Hippocampal formation (tissue), 2 donors: ENCODE measurements at regions not wholly inside any gene's neighbourhood (a gene's known extent, or its start where the extent isn't known, plus 50 kb on each side); places are given as distances from the start of the nearest gene placed in this dataset.
"Not testable (repeated sequence)": the region's sequence is repeated elsewhere in the genome, so short reads cannot be mapped to it uniquely, and the experiment has no call there.

ENCODE experiments used
- DNase-seq, 2 donors: peaks; one replicate each; lab custom pipeline; 2025; lab: John Stamatoyannopoulos, UW

DNA sequence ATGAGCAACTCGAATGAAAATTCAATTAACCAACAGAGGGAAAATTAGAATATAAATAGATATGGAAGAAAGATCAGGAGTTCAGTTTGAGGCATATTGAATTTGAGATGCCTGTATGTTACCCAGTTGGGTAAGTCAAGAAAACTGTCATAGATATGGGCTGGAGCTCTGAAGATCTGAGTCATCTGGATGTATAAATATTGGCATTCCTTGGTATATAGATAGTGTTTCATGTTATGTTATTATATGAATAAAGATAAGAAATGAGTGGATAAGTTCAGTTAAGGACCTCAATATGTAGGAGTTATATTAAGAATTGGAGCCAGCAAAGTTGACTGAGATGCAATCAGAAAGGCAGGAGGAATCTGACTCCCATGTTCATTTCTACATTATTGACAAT, 543.6 kb upstream of the SMIM31 start:
- no peak for DNase-seq

DNA sequence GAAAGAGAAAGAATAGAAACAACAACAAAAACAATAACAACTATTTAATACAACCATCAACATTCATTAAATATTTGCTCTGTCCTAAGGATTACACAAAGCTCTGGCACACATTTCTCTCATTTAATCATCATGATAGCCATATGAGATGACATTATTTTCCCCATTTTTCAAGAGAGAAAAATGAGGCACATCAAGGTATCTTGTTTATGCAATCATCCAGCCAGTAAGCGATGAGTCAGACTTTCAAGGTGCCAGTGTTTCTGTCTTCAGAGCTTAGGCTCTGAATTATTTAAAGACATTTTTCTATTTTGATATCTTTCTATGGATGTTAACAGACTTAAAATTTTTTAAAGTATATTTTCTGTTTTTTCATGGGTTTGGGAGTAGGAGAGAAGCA, 541.8 kb upstream of the SMIM31 start:
- no peak for DNase-seq

DNA sequence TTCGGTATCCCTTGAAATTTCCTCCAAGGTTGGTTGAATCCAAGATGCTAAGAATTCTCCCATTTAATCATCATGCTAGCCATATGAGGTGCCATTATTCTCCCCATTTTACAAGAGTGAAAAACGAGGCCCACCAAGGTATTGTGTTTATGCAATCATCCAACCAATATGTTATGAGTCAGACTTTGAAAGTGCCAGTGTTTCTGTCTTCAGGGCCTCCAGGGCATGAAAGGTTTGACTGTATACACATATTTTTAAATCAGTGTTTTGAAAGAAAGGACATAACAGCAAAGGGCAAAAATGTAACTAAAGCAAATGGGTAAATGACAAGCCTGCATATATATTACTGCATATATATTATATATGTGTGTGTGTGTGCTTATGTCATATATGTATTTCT, 541.2 kb upstream of the SMIM31 start:
- no peak for DNase-seq

DNA sequence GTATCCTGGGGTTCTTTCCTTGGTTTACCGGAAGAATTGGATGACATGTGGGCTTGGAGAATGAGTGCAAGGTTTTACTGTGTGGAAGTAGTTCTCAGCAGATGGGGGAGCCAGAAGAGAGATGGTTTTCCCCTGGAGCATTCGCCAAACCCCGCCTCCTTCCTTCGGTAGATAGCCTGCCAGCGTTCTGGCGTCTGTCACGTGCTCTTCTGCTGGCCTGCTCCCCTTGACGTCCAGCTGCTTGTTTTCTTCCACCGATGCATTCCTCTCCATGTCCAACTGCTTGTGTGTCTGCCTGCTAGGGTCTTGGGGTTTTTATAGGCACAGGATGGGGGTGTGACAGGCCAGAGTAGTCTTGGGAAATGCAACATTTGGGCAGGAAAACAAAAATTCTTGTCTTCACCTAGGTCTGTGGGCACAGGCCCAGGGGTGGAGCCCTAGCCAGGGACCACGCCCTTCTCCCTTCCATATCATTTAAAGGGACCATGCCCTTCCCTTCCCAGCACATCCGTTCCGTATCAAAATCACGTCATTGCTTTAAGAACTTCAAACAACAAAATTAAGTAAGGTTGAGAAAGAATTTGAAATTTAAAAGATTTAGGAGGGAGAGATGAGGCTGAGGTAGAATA, 538.7 kb upstream of the SMIM31 start:
- no peak for DNase-seq

DNA sequence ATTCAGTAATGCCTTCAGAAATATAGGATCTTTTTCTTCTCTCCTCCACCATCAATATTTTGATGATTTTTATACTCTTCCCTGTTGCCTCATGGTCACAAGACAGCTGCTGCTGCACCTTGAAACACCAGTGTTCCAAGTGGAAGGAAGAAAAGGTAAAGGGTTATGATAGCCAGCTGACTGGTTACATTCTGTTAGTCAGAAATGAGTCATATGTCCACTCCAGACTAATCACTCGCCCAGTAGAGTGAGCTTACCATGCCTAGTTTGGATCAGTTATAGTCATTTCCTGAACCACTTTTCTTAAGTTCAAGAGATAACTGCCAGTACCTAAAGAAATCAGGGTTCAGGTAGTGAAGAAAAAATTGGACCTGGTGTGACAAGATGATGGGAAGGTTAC, 532.3 kb upstream of the SMIM31 start:
- no peak for DNase-seq

DNA sequence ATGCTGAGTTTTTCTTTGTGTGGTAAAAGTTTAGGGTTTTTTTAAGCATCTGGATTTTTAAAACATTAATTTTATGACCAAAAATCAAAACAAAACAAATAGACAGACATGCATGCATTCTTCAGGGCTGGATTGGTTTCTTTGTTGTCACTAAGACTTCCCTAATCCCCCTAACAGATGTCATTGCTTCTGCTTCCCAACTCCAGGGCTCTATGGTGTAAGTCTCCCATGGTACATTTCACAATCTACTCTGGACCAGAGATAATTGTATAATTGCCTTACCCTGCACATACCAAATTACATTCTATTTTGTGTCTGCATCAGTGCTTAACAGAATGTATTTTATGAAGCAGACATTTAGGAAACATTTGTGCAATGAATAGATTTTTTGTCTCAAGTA, 529.1 kb upstream of the SMIM31 start:
- no peak for DNase-seq

DNA sequence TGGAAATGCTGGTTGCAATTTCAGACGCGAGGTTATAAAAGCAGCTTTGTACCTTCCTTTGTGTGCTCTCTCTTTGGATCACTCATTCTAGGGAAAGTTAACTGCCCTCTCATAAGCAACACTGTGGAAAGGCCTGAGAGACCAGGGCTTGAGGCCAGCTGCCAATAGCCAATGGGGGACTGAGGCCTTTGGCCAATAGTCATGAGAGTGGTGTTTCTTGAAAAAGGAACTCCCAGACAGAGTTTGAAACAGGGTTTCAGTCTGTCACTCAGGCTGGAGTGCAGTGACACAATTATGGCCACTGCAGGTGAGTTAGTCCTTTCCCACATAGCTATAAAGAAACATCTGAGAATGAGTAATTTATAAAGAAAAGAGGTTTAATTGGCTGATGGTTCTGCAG, 524.7 kb upstream of the SMIM31 start:
- DNase-seq = peak in 1 of 2 donors; percentile 2

DNA sequence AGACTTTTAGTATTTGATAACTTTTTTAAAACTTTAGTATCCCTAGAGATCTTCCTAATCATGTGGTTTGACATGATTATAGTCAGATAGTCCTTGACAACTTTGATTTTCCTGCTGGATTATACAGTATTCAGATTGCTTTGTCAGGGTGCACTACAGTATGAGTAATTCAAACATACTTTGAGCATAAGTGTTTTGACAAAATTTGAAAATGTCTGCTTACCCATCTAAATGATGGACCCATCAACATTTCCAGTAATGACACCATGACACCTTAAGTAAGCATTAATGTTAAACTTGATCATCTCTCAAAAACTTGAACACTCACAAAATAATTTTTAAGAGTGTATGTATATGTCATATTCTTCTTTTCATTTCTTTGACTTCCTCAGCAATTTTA, 514.5 kb upstream of the SMIM31 start:
- DNase-seq = no peak

DNA sequence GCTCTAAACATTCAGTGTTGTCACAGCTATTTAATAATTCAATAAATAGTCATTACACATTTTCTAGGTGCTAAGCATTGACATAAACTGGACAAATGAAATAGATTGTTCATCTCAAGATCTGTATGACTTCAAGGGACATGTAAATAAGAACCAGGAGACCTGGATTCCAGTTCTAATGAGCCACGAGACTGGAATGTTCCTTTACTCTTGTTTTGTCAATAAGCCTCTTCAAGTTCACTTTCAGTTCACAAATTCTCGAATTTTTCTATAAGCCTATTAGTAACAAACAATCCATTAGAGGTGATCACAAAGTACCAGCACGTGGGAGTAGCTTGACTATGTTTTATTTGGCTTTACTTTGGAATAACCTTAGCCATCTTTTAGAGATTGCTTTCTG, 514.0 kb upstream of the SMIM31 start:
- DNase-seq = no peak

DNA sequence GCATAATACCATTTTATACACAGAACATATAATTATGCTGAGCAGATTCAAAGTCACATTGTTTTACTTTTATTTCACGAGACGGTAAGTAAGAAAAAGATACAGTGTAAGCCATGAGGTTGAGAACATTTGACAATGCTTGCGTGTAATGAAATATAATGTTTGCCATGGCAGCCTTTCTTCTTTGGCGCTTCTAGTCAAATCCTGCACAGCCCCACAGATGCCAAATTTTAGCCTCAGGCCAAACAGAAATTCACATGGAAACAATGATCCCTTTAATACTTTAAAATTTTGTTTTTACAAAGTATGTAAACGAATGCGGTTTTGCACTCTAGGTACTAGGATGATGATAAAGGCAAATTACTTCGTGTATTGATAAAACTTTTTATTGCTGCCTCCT, 502.7 kb upstream of the SMIM31 start:
- DNase-seq = peak in 1 of 2 donors; percentile 3

DNA sequence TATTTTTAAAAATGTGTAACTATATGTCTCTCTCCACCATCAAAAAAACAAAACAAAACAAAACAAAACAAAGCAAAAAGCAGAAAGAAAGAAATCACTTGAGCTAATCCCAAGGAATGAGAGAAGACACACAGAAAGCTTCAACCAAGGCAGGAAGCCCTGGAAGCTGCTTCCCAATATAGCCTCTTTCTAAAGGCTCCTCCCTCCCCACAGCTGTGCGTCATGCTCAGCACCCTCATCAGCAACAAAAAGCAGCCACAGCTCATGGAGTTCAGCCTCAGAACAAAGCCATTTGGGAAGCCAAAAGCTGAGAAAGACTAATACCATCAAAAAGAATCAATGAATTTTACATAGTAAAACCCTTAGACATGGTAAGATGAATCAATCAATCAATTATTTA, 501.6 kb upstream of the SMIM31 start:
- peak; percentile 39 to 77 for DNase-seq

DNA sequence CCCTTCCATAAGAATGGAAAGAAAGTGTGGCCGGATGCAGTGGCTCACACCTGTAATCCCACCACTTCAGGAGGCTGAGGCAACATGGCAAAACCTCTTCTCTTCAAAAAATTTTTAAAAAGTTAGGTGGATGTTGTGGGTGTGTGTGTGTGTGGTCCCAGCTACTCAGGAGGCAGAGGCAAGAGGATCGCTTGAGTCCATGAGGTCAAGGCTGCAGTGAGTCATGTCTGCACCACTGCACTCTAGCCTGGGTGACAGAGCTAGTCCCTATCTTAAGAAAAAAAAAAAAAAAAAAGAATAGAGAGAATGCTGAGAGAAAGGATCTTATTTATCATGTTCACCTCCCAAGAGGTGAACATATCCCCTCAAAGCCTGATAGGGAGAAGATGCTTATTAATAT, 492.1 kb upstream of the SMIM31 start:
- DNase-seq = no peak

DNA sequence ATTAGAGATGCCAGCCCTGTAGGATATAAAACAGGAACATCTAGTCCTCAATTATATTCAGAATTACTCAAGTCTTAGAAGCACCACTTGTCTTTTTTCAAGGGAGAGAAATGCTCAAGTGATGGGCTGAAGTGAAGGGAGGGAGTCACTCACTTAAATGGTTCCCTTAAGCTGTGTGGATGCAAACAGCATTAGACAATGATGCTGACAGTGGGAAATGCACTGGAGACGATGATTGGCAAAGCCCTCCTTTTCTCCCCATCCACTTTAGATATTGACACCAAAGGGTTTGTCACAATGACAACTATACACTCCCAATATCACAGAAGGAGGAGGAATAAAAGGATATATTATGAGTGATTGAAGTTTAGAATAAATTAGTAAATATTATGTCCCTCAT, 491.4 kb upstream of the SMIM31 start:
- not testable (repeated sequence) for DNase-seq

DNA sequence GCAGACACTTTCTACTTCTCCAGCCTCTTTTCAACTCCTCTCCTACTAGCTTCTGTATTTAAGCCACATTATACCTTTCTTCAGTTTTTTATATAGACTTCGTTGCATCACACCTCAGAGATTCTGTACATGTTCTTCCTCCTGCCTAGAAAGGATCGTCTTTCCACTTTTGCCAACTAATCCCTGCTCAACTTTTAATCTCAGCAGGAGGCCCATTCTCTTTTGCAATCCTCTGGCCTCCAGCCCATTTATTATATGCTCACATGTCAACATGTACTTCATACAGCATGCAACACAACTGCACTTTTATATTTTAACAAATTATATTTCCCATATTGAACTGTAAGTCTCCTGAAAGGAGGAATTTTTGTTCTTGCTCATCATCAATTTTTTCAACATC, 476.5 kb upstream of the SMIM31 start:
- DNase-seq = not testable (repeated sequence)

DNA sequence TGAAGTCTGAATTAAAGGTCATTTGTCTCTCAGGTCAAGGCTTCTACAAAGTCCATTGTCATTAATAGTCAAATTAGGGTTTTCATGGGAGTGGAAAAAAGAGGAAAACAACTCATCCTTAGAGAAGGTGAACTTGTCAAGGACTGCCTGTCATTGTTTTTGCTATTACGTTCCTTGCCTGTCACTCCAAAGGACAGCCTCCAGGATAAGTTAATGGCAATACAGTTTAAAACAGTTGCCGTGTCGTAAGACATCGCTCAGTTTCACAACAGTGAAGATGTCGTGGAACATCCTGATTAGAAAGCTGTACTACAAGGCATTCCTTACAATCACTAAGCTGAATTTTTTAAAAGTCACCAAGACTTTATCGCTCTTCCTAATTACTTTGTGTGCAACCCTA, 466.8 kb upstream of the SMIM31 start:
- DNase-seq = no peak

DNA sequence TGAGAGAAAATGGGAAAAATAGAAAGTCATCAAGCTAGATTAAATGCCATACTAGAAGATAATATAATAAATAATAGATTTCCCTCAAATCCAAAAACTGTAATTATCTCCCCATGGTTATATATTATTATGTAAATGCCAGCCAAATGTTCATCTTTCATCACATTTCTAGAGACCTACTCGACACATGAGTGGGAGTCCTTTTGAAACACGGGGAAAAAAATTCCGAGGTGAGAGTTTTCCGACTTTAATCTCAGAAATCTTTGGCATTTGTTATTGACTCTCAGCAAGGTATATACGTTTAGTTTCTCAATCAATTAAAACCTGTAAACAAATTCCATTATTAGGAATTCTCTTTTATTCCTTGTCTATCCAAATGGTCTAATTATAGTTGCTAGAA, 465.4 kb upstream of the SMIM31 start:
- no peak for DNase-seq

DNA sequence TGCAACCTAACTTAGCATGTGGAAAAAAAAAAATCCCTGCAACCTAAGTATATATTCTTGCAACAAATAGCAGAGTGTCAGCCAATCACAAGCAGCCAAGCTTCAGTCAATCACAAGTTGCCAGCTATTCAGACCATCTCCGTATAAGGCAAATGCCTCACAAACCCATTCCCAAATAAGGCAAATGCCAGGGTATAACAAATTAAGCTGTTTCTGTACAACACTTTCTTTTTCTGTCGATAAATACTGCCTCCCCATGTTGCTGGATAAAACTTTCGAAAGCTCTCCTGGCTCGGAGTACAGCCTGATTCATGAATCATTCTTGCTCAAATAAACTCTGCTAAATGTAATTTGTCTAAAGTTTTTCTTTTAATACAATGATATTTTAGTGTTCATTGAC, 460.7 kb upstream of the SMIM31 start:
- DNase-seq = no peak

DNA sequence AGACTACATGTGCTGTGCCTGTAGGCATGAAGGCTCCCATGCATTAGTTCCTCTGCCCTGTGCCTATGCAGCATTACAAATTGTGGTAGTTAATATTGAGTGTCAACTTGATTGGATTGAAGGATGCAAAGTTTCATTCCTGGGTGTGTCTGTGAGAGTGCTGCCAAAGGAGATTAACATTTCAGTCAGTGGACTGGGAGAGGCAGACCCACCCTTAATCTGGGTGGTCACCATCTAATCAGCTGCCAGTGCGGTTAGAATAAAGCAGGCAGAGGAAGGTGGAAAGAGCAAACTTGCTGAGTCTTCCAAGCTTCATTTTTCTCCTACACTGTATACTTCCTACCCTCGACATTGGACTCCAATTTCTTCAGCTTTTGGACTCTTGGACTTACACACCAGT, 460.2 kb upstream of the SMIM31 start:
- no peak for DNase-seq

DNA sequence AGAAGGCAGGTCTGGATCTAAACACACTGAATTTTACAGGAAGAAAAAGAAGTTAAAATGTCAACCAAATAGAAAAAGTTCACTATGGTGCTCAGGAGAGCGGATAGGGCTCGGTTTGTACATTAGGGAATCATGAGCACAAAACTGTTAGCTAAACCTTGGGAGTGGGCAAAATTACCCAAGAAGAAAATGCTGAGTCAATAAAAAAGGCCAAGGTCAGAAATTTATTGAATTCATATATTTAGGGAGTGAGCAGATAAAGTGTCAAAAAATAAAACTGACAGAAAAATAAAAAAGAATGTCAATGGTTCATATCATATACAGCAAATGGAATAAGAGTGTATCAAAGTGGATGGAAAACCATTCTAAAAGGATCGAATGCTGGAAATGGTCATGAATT, 452.5 kb upstream of the SMIM31 start:
- no peak for DNase-seq

DNA sequence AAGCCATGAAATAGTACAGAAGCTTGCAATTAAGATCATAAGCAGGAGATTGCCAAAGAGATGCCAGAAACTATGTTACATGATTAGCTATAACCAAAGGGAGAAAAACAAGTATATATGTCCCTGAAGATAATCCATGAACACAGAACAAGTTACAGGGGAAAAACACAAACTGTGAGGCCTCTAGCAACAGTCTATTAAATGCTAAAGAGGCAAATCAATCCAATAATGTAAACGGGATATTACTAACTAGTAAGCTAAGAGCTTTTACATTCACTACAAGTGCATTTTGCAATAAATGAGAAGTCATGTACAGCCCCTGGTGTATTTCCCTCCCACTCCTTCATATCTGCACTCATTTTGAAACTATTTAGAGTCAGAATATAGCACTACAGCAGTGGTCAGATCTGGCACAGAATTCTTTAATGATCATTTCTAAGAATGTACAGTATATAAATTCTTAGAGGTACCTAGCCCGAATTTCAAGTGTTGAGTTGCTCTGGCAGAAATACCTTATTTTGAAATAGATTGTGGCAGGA, 449.8 kb upstream of the SMIM31 start:
- no peak for DNase-seq

DNA sequence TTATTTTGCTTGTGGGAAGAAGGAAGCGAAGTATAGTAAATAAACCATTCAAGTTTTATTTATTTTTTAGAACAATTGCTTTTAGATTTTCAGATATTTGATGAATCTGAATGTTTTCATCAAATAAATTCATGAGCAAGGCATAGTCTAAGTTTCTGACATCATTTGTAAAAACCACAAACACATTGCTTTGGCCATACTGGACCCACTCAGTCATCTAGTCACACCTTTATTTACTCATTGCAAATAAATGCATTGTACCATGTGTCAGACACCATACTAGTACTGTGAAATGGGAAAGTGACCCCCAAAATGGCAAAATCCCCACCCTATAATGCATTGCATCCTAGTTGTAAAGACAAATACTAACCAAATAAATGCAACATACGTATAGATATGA, 449.1 kb upstream of the SMIM31 start:
- no peak for DNase-seq

DNA sequence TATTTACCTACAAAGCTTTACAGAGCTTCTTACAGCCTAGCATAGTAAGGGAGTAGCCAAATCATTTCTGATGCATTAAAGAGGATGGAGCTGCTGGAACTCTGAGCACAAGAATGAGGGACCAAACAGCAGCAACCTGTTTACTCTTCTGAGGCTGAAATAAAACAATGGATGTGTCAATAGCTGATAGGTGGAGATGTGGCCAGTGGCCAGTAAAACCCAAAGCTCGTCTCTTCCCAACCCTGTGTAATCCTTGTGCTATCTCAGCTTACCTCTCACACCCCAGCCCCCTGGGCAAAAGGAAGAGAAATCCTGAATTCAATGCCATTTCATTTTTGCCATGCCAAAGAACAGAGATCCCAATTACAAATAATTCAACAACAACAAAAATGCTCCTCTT, 446.7 kb upstream of the SMIM31 start:
- no peak for DNase-seq

DNA sequence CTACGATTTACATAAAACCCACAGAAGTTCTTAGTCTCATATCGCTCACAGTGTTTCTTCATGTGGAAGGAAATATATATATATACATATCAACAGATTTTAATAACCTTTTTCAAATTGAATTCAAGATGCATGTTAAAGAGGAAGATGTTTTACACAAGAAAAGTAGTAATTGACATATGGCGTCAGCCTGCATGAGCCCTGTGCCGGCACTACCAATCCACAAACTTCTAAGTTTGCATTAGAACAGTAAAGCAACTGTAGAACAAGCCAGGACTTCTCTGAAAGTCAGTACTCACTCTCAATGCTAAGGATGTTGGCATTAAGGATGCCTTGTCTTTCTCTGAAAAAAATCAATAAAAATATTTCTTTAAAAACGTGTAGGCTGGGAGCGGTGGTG, 441.3 kb upstream of the SMIM31 start:
- no peak for DNase-seq

DNA sequence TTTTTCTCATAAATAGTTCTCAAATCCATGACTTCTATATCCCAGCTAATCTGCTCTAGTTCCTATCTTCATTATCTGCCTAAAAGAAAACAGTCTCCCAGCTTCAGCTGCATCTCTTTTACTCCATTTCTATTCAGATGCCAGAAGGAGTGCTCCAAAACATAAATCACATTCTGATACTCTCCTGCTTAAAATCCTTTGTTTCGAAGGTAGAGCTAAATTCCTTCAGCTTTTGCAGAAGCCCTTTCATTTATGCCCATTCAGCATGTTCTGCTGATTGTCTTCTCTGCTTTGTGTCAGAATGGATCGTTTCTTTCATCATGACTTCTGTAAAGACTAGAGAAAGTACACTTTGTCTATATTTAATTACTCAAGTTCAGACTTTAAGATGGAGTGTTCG, 440.1 kb upstream of the SMIM31 start:
- DNase-seq = no peak

DNA sequence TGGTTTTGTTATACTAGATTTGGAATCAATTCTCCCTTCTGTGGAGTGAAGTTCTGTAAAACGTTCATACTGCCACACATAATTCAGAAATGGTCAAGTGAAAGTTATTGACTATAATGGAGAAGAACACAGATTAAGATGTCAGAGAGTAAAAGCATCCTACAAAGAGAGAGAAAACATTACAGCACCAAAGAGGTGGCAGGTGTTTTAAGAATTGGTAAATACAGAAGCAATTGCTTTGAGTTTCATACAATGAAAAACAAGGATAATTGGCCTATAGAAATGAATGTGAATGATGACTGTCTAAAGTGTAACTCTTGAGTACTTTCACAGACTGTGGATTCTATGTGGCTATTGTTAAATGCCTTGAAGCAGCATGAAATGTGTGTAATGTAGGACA, 435.6 kb upstream of the SMIM31 start:
- DNase-seq = no peak
